B cell (primary cell): ENCODE measurements at regions not wholly inside any gene's neighbourhood (a gene's known extent, or its start where the extent isn't known, plus 50 kb on each side); places are given as distances from the start of the nearest gene placed in this dataset.

Experiments
- ATAC-seq: fragments of 200-7000 bp; cut with Tn5 transposase; one replicate; pipeline ENCODE4 v1.10.0; 2021; ENCODE audit warnings: low read depth, mild to moderate bottlenecking, moderate number of reproducible peaks, moderate library complexity
- CTCF ChIA-PET: fragments of 350-600 bp; sonication (Branson Sonifier 250); formaldehyde crosslinking; loops from one replicate; lab custom pipeline; 2021; ENCODE audit warnings: antibody characterized with exemption, inconsistent platforms; lab: Charles Lee
- POLR2A ChIA-PET: fragments of 350-600 bp; sonication (Branson Sonifier 250); formaldehyde crosslinking; loops from one replicate; lab custom pipeline; 2021; ENCODE audit warnings: antibody characterized with exemption; lab: Charles Lee
- DNase-seq: peaks from one replicate; pipeline ENCODE4 v3.0.0; 2013
- H2AFZ ChIP-seq: 2 replicates; pipeline ENCODE4 v1.6.1; 2012; ENCODE audit warnings: mild to moderate bottlenecking, low read depth, low read length; ENCODE audit not compliant: insufficient read depth, poor library complexity, severe bottlenecking
- H3K27ac ChIP-seq, 2 donors: 1 replicate in 1 of 2; 2 replicates in 1 of 2; pipeline ENCODE4 v1.5.1; 2012 to 2013; ENCODE audit warnings: low read length in 2 of 2, mild to moderate bottlenecking in 2 of 2, moderate library complexity in 1 of 2
- H3K27me3 ChIP-seq, 4 experiments: fragments of 200-600 bp in 1 of 4; sonication (generic) in 1 of 4; replicated peaks in 1 of 4; 1 replicate in 2 of 4; 2 replicates in 2 of 4; pipeline versions ENCODE4 v1.6.1 to v1.7.0; 2013 to 2016; ENCODE audit warnings: low read length in 3 of 4, mild to moderate bottlenecking in 2 of 4, mixed read lengths in 1 of 4, moderate library complexity in 1 of 4; ENCODE audit not compliant: insufficient read depth in 4 of 4, control insufficient read depth in 3 of 4; ENCODE audit errors: control extremely low read depth in 1 of 4
- H3K36me3 ChIP-seq, 2 experiments: replicated peaks in 1 of 2; 1 replicate in 1 of 2; 2 replicates in 1 of 2; pipeline versions ENCODE4 v1.6.1 to v1.7.1; 2013; ENCODE audit warnings: low read length in 1 of 2; ENCODE audit not compliant: insufficient read depth in 2 of 2, control insufficient read depth in 1 of 2; ENCODE audit errors: control extremely low read depth in 1 of 2, extremely low read depth in 1 of 2
- H3K4me1 ChIP-seq, 2 donors: fragments of 200-600 bp in 1 of 2; sonication (generic) in 1 of 2; 1 replicate in 1 of 2; 2 replicates in 1 of 2; pipeline versions ENCODE4 v1.5.1 to v1.6.1; 2013 to 2017; ENCODE audit warnings: low read length in 2 of 2; ENCODE audit not compliant: control insufficient read depth in 2 of 2, insufficient read depth in 2 of 2
- H3K4me2 ChIP-seq: replicated peaks from 2 replicates; pipeline ENCODE3; 2012; ENCODE audit warnings: mild to moderate bottlenecking, low read depth, low read length; ENCODE audit not compliant: poor library complexity, severe bottlenecking
- H3K4me3 ChIP-seq, 5 experiments: fragments of 200-600 bp in 1 of 5; sonication (generic) in 1 of 5; 1 replicate in 3 of 5; 2 replicates in 2 of 5; pipeline versions ENCODE4 v1.5.1 to v1.7.0; 2011 to 2016; ENCODE audit warnings: low read length in 4 of 5, mild to moderate bottlenecking in 4 of 5, low read depth in 2 of 5, control low read depth in 1 of 5, moderate library complexity in 1 of 5; ENCODE audit not compliant: insufficient read depth in 1 of 5; ENCODE audit errors: control extremely low read depth in 1 of 5, extremely low read depth in 1 of 5
- H3K79me2 ChIP-seq: fragments of 200-600 bp; sonication (generic); one replicate; pipeline ENCODE4 v1.6.0; 2016; ENCODE audit warnings: low read length; ENCODE audit not compliant: control insufficient read depth, insufficient read depth
- H3K9ac ChIP-seq: fragments of 200-600 bp; sonication (generic); 2 replicates; pipeline ENCODE4 v1.6.1; 2017; ENCODE audit warnings: mild to moderate bottlenecking, low read length, moderate library complexity
- H3K9me3 ChIP-seq, 3 donors: one replicate each; pipeline versions ENCODE4 v1.6.1 to v1.7.1; 2013; ENCODE audit warnings: low read length in 2 of 3; ENCODE audit not compliant: control insufficient read depth in 2 of 3, insufficient read depth in 1 of 3; ENCODE audit errors: control extremely low read depth in 1 of 3
- H4K20me1 ChIP-seq: 2 replicates; pipeline ENCODE4 v1.6.0; 2012; ENCODE audit warnings: mild to moderate bottlenecking, low read length; ENCODE audit not compliant: insufficient read depth, control insufficient read depth, poor library complexity, severe bottlenecking
- H3K27ac Mint-ChIP-seq: one replicate; pipeline ENCODE4 v1.8.0; 2021; ENCODE audit warnings: mixed read lengths
- H3K27me3 Mint-ChIP-seq: one replicate; pipeline ENCODE4 v1.8.0; 2021; ENCODE audit warnings: mixed read lengths
- H3K4me1 Mint-ChIP-seq: one replicate; pipeline ENCODE4 v1.8.0; 2021; ENCODE audit warnings: mixed read lengths
- H3K4me3 Mint-ChIP-seq: one replicate; pipeline ENCODE4 v1.8.0; 2021; ENCODE audit warnings: mixed read lengths
- H3K9me3 Mint-ChIP-seq: one replicate; pipeline ENCODE4 v1.8.0; 2022; ENCODE audit warnings: mixed read lengths; ENCODE audit not compliant: insufficient read depth
- CTCF ChIP-seq: fragments of 200-600 bp; IDR thresholded peaks from one replicate; pipeline ENCODE4 v1.8.0; 2022; ENCODE audit warnings: antibody characterized with exemption, mild to moderate bottlenecking
- EZH2 ChIP-seq: IDR thresholded peaks from 2 replicates; pipeline ENCODE4 v1.6.1; 2012; ENCODE audit warnings: borderline replicate concordance, low read depth, mild to moderate bottlenecking, moderate library complexity, low read length; ENCODE audit not compliant: insufficient read depth, poor library complexity, severe bottlenecking
- WGBS: methylation state at CpG from one replicate; pipeline ENCODE4 v1.1.5; 2013; ENCODE audit warnings: missing lambda C conversion rate; ENCODE audit not compliant: insufficient coverage; 5-methylcytosine and 5-hydroxymethylcytosine counted together
- intact Hi-C: fragments of 100-400 bp; cut with micrococcal nuclease; formaldehyde crosslinking; loops from one replicate; pipeline ENCODE4 v1.10.0; 2022

- Histone ChIP-seq H4K20me1 (no peaks in the 10 kb centered on the region), H2AFZ (peak overlapping the region; percentile 67), H3K9ac (no peak overlapping the region), H3K9me3 (no peaks in the 10 kb centered on the region), H3K4me2 (no peak overlapping the region), H3K27ac (no peak overlapping the region), H3K27me3 (no peaks in the 10 kb centered on the region), H3K4me1 (peaks cover 0 to 4% of the 10 kb centered on the region in 2 donors), H3K36me3 (no peaks in the 10 kb centered on the region), H3K79me2 (no peaks in the 10 kb centered on the region), H3K4me3 (no peak overlapping the region)
- intact Hi-C loops, result no loop called here
- ChIA-PET CTCF (interaction anchor here (1.1 to 1.7 kb wide), 3 partner anchors 12 to 693 kb away, joined by 3 to 4 read pairs (median 4); no protein-coding TSS in a partner anchor), POLR2A (no interaction called here)
- ATAC-seq (no peak), DNase-seq (no peak)
- Mint-ChIP-seq H3K27ac (no peak overlapping the region), H3K27me3 (no peaks in the 10 kb centered on the region), H3K9me3 (no peaks in the 10 kb centered on the region), H3K4me3 (no peak overlapping the region), H3K4me1 (peaks cover 11% of the 10 kb centered on the region)
- TF ChIP-seq EZH2, result no peak
- WGBS, result 89% methylated on average over 5 of the region's 7 CpGs
These were observed 355.0 kb upstream of the MAP3K7 start for GRCh38 chr6:90941885-90942284.

GRCh38 chr6:90940812-90941481 lies 354.1 kb upstream of the MAP3K7 start:
- Histone ChIP-seq H3K9me3 (no peaks in the 10 kb centered on the region), H3K79me2 (no peaks in the 10 kb centered on the region), H3K4me1 (peaks cover 0 to 4% of the 10 kb centered on the region in 2 donors), H3K36me3 (no peaks in the 10 kb centered on the region), H2AFZ (peak overlapping the region; percentile 67), H4K20me1 (no peaks in the 10 kb centered on the region), H3K27me3 (no peaks in the 10 kb centered on the region), H3K9ac (peak overlapping the region; percentile 38), H3K27ac (no peak overlapping the region), H3K4me2 (peak overlapping the region; percentile 58), H3K4me3 (peak overlapping the region in 3 of 5 experiments; percentile 18 to 28 (median 26))
- peak; percentile 69 for DNase-seq
- 25% methylated on average over 1 of the region's 5 CpGs for WGBS
- TF ChIP-seq CTCF (peak; percentile 68), EZH2 (no peak)
- intact Hi-C loops, result no loop called here
- CTCF ChIA-PET, result interaction anchor here (0.6 to 1.7 kb wide), 7 partner anchors 12 to 694 kb away, joined by 3 to 4 read pairs (median 3); no protein-coding TSS in a partner anchor
- Mint-ChIP-seq H3K27ac (no peak overlapping the region), H3K4me1 (peaks cover 11% of the 10 kb centered on the region), H3K9me3 (no peaks in the 10 kb centered on the region), H3K4me3 (peak overlapping the region; percentile 49), H3K27me3 (peaks cover 6% of the 10 kb centered on the region)
- ATAC-seq, result peak; percentile 82
- POLR2A ChIA-PET, result no interaction called here
